Eye (tissue), 1 donor: ENCODE measurements at regions not wholly inside any gene's neighbourhood (a gene's known extent, or its start where the extent isn't known, plus 50 kb on each side); places are given as distances from the start of the nearest gene placed in this dataset.
"Not testable (repeated sequence)": the region's sequence is repeated elsewhere in the genome, so short reads cannot be mapped to it uniquely, and the experiment has no call there.

ENCODE experiments used
- DNase-seq: peaks from one replicate; pipeline ENCODE4 v3.0.0-alpha.2; 2015

- DNase-seq, result no peak
Measured at GRCh38 chr11:72525466-72525865, 91.1 kb upstream of the CLPB start.

GRCh38 chr11:72524711-72525110, 90.4 kb upstream of the CLPB start:
- DNase-seq, result no peak

- DNase-seq, result no peak
Measured at GRCh38 chr11:72523991-72524390, 89.7 kb upstream of the CLPB start.

- DNase-seq, result no peak
Measured at GRCh38 chr11:72522186-72522585, 87.9 kb upstream of the CLPB start.

- no peak for DNase-seq
Measured at GRCh38 chr11:72521664-72522063, 87.3 kb upstream of the CLPB start.

GRCh38 chr11:72520815-72521214, 86.5 kb upstream of the CLPB start:
- no peak for DNase-seq

- not testable (repeated sequence) for DNase-seq
Measured at GRCh38 chr11:72519882-72520281, 85.6 kb upstream of the CLPB start.

- no peak for DNase-seq
Measured at GRCh38 chr11:72519220-72519881, 85.0 kb upstream of the CLPB start.

- no peak for DNase-seq
Measured at GRCh38 chr11:72514331-72514730, 80.0 kb upstream of the CLPB start.

GRCh38 chr11:72513411-72513810, 79.1 kb upstream of the CLPB start:
- DNase-seq, result no peak

- no peak for DNase-seq
Measured at GRCh38 chr11:72512956-72513355, 78.6 kb upstream of the CLPB start.

- DNase-seq, result no peak
Measured at GRCh38 chr11:72511393-72512047, 77.2 kb upstream of the CLPB start.

GRCh38 chr11:72507050-72507449, 72.7 kb upstream of the CLPB start:
- DNase-seq, result no peak

GRCh38 chr11:72497731-72498130, 63.4 kb upstream of the CLPB start:
- DNase-seq, result peak; percentile 25

- no peak for DNase-seq
Measured at GRCh38 chr11:72494109-72494429, 59.7 kb upstream of the CLPB start.

GRCh38 chr11:72493426-72494108, 59.2 kb upstream of the CLPB start:
- no peak for DNase-seq

- DNase-seq, result peak; percentile 16
Measured at GRCh38 chr11:72491001-72491400, 56.7 kb upstream of the CLPB start.
